Adrenal gland (tissue), 5 donors: ENCODE measurements at regions not wholly inside any gene's neighbourhood (a gene's known extent, or its start where the extent isn't known, plus 50 kb on each side); places are given as distances from the start of the nearest gene placed in this dataset.

Source experiments
- CTCF ChIP-seq, 6 experiments: fragments of 450-650 bp in 4 of 6; fragments of 200-600 bp in 2 of 6; sonication (generic) in 1 of 6; IDR thresholded peaks; 1 replicate in 5 of 6; 2 replicates in 1 of 6; pipeline versions ENCODE4 v1.5.1 to v1.8.0; 2016 to 2021; ENCODE audit warnings: antibody characterized with exemption in 6 of 6, mild to moderate bottlenecking in 2 of 6, moderate library complexity in 1 of 6
- POLR2A ChIP-seq, 2 donors: fragments of 450-650 bp; IDR thresholded peaks; one replicate each; pipeline ENCODE4 v1.6.1; 2017; ENCODE audit warnings: antibody characterized with exemption in 2 of 2, mild to moderate bottlenecking in 2 of 2, moderate library complexity in 1 of 2
- donor health status: DM: no; HTN: no; CAD: no.

DNA sequence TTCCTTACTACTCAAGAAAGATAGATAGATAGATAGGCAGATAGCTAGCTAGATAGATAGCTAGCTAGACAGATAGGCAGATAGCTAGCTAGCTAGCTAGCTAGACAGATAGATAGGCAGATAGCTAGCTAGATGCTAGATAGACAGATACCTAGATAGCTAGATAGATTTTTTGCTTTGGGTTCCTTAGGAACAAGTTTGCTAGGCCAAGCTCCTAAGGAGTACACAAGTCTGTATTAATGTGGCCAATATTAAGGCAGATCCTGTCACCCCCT lies 61.7 kb upstream of the VPREB1 start:
- TF ChIP-seq POLR2A (IDR thresholded peaks at IDR 0.05) (no peak), CTCF (IDR thresholded peaks at IDR 0.05) (no peak)
